AG20443 (cell line): ENCODE measurements at regions not wholly inside any gene's neighbourhood (a gene's known extent, or its start where the extent isn't known, plus 50 kb on each side); places are given as distances from the start of the nearest gene placed in this dataset.
A peak's percentile ranks its signal among the peaks of the same experiment; 100 is the strongest.

Experiments used
- DNase-seq: peaks from one replicate; pipeline ENCODE4 v3.0.0; 2012; ENCODE audit warnings: low spot score, mixed read lengths

GRCh38 chr13:97786510-97786909 lies 167.0 kb upstream of the IPO5 start:
- DNase-seq = no peak

GRCh38 chr13:97797553-97797952 lies 155.9 kb upstream of the IPO5 start:
- no peak for DNase-seq

DNA sequence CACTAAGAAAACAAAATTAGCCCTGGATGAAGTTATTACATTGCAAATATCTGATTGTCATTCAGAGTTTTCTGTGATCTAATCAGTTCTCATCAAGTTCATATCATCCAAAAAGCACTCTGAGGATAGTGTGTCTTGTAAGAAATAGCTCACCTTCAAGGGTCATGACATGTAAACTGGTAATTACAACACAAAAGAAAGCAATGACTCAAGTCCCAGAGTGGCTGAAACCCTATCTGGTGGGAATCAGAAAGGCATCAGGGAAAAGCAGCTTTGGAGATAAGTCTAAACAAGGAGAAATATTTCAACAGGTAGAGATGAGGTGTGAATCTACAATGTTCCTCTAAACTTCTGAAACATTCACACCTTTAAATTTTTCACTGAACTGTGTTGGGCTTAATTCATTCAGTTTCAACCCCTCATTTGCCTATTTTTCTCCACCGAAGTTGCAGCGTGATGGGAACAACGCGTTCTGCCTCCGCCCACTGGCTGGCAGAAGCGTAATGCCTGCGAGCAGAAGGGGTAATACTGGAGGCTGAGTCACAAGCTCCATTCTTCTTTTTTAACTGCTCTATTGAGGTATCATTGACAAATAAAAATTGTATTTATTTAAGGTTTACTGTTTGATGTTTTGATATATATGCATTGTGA lies 155.2 kb upstream of the IPO5 start:
- DNase-seq = no peak

GRCh38 chr13:97798836-97799235 lies 154.6 kb upstream of the IPO5 start:
- peak; percentile 38 for DNase-seq

GRCh38 chr13:97802213-97802612 lies 151.3 kb upstream of the IPO5 start:
- DNase-seq = no peak

GRCh38 chr13:97809576-97809975 lies 143.9 kb upstream of the IPO5 start:
- DNase-seq = no peak

DNA sequence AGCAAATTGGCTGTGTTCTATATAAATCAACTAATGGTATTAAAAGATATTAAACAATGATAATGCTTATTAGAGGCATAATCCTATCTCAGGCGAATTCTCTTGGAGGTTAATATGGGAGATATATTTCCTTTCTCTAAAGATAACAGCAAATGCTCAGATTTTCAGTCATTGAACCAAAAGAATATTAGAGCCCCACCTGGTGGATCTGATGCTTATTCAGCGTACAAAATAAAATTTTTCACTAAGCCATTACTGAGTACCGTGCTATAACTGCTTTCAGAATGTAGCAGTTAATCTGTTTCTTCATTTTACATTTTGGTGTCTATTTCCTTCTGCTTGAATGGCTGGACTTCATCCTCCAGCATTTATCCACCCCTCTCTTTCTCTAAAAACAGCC lies 143.3 kb upstream of the IPO5 start:
- DNase-seq = peak; percentile 19

DNA sequence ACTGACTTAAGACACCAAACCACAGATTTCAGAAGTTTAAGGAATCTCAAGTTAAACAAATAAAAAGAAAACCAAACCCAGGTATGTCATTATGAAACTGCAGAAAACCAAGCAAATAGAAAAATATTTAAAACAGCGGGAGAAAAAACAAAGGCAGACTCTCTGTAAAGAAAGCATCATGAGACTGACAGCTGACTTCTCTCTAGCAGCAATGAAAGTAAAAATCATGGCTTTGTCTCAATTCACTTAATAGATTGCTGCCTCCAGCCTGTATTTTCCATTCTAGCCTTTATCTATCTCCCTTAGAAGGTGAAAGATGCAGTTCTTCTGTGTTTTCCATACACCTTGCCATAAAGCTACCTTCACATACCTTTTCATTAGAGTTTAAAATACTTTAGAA lies 131.1 kb upstream of the IPO5 start:
- DNase-seq = no peak

- DNase-seq = no peak
These were observed 127.0 kb upstream of the IPO5 start for GRCh38 chr13:97826421-97827012.

DNA sequence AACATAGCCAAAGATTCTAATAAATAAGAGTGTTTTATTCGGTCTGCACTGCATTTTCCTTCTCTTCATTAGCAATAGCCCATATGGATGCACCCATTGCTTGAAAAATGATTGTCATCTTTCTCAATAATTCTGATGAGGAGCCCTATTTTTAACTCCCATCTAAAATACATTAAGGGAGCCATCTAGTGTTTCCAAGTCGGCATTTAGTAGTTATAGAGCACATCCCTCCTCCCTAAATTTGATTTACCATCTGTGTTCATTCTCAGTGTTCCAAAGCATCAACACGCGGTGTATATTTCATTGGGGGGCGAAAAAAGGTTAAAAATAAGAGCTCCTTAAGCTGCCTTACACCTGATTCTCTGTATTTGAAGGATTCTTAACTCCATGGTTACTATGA lies 119.2 kb upstream of the IPO5 start:
- DNase-seq = no peak

DNA sequence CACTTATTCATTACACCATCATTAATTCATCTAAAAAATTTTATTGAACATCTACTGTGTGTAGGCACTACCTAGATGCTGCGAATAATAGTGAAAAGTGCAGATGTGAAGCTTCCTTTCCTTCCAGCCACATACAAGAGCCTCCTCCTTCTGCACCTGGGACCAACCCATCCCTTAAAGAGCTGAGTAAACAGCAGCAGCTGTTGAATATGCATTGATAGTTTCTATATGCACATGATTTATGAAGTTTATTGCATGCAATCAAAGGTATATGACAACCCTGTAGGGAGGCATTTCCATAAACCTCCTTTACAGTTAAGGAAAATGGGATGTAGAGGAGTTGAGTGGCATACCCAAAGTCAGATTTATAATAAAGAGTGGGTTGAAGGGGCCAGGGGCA lies 110.3 kb upstream of the IPO5 start:
- no peak for DNase-seq

GRCh38 chr13:97844151-97844550 lies 109.3 kb upstream of the IPO5 start:
- DNase-seq = no peak

GRCh38 chr13:97848886-97849285 lies 104.6 kb upstream of the IPO5 start:
- DNase-seq = no peak

- DNase-seq = peak; percentile 39
These were observed 104.2 kb upstream of the IPO5 start for GRCh38 chr13:97849305-97849704.

DNA sequence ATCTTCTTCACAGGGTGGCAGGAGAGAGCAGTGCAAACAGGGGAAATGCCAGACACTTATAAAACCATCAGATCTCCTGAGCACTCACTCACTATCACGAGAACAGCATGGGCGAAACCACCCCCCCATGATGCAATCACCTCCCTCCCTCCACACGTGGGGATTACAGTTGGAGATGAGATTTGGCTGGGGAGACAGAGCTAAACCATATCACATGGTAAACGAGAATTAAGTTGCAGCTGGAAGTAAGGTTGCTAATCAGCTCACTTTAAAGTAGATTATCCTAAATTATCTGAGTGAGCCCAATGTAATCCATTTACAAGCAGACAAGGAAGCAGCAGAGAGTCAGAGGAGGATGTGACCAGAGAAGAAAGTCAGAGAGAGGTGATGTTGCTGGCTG lies 102.2 kb upstream of the IPO5 start:
- DNase-seq = no peak

- no peak for DNase-seq
These were observed 101.1 kb upstream of the IPO5 start for GRCh38 chr13:97852181-97852874.

DNA sequence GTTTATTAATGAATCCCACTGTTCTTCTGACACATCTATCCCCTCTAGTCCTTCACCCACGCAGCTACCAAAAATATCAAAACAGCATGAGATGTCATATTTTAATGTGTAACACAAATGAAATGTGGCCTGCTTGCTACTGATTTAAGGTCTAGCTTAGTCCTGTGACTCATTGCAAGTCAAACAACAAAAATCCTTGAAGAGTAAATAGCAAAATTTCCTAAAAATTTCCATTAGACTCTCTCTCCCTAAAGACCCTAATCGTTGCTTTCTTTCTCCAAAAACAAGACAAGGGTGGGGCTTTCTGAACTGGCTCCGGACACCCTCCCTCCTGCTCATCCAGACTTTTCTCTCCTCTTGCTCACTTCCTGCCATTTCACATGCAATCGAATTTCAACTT lies 99.9 kb upstream of the IPO5 start:
- peak; percentile 46 for DNase-seq

DNA sequence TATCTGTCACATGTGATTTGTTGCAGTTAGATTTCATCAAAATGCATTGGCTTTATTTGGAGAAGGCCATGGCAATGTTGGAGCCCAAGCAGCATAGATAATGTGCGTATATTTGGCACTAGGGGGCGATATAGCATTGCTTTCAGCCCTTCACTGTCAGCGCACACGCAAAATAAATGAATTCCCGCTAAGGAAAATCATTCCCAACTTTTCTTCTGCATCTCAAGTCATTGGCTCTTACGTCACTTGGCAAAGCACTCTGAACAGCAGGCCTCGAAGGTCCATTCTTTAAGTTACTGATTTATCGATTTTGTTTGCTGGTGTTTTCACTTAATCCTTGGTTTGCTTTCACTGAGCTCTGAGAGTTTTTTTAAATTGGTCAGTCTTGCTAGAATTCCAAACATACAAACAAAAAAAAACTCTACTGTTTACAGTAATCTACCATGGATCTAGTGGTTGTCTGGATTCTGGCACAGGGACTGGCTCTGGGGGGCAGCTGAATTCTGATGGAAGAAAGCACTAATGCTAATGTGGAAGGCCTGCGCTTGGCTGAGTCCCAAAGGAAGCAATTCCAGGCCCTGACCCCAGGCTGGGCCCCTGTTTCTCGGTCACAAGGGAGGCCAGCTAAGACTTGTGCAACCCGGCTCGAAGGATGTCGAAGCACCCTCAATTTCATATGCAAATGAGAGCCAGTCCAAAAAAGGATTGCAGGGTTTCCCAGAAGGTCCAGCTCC lies 97.7 kb upstream of the IPO5 start:
- DNase-seq = peak; percentile 80

- DNase-seq = no peak
These were observed 97.2 kb upstream of the IPO5 start for GRCh38 chr13:97856304-97856675.

DNA sequence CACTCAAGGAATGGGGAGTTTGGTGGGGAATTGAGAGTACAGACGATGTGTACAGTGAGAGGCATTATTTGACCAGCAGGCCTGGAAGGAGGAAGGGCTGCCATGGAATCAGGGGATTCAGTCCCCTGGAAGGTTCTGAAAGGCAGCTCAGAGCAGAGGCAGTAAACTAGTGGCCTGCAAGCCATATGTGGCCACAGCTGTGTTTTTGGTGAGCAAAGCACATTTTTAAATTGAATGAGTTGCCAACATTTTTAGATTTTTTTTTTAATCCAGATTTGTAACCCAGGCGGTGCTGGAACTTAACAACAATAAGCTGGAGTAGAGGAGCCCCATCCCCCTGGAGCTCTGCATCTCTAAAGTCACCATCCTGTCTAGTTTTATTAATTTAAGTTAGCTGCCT lies 95.3 kb upstream of the IPO5 start:
- peak; percentile 21 for DNase-seq

- DNase-seq = no peak
These were observed 87.1 kb upstream of the IPO5 start for GRCh38 chr13:97866346-97866745.

GRCh38 chr13:97866751-97867150 lies 86.7 kb upstream of the IPO5 start:
- DNase-seq = no peak

- DNase-seq = no peak
These were observed 80.1 kb upstream of the IPO5 start for GRCh38 chr13:97873398-97873797.
